MM.1S (cell line): ENCODE measurements at regions not wholly inside any gene's neighbourhood (a gene's known extent, or its start where the extent isn't known, plus 50 kb on each side); places are given as distances from the start of the nearest gene placed in this dataset.

Source experiments
- EZH2phosphoT487 ChIP-seq: fragments of 300-600 bp; sonication (generic); IDR thresholded peaks from 2 replicates; pipeline ENCODE4 v1.6.1; 2018; ENCODE audit warnings: antibody characterized with exemption, low read length
- TF ChIP-seq, protein P1 (sequence below): fragments of 300-600 bp; sonication (generic); IDR thresholded peaks from 2 replicates; pipeline ENCODE4 v1.5.1; 2016; ENCODE audit warnings: antibody characterized with exemption, low read length, mixed read lengths

DNA sequence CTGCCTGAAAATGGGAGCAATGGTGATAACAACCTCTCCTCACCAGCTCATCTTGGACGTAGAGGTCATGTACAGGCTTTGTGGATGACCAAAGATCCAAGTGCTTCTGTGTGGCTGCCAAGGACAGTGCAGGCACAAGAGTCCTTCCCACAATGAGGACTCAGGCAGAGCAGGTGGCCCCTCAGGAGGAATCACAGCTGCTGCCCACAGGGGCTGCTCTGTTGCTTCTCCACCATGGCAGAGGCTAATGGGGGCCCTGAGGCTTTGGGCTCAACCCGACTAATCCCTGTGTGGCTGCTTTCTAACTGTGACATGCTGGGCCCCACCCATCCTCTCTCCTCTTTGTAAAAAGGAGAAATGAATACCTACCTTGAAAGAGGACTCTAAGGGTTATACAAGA lies 58.1 kb upstream of the MRPS22 start:
- TF ChIP-seq, protein P1, sequence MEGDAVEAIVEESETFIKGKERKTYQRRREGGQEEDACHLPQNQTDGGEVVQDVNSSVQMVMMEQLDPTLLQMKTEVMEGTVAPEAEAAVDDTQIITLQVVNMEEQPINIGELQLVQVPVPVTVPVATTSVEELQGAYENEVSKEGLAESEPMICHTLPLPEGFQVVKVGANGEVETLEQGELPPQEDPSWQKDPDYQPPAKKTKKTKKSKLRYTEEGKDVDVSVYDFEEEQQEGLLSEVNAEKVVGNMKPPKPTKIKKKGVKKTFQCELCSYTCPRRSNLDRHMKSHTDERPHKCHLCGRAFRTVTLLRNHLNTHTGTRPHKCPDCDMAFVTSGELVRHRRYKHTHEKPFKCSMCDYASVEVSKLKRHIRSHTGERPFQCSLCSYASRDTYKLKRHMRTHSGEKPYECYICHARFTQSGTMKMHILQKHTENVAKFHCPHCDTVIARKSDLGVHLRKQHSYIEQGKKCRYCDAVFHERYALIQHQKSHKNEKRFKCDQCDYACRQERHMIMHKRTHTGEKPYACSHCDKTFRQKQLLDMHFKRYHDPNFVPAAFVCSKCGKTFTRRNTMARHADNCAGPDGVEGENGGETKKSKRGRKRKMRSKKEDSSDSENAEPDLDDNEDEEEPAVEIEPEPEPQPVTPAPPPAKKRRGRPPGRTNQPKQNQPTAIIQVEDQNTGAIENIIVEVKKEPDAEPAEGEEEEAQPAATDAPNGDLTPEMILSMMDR, result no peak
- TF ChIP-seq EZH2phosphoT487, result no peak
